ENCODE measurements at regions not wholly inside any gene's neighbourhood (a gene's known extent, or its start where the extent isn't known, plus 50 kb on each side); places are given as distances from the start of the nearest gene placed in this dataset.

- TF ChIP-seq MXD3 (CRISPR knock-in tag; IDR thresholded peaks at IDR 0.05): no peak
These were observed 274.8 kb upstream of the BTBD3 start (continued) for GRCh38 chr20:11642866-11643265.

DNA sequence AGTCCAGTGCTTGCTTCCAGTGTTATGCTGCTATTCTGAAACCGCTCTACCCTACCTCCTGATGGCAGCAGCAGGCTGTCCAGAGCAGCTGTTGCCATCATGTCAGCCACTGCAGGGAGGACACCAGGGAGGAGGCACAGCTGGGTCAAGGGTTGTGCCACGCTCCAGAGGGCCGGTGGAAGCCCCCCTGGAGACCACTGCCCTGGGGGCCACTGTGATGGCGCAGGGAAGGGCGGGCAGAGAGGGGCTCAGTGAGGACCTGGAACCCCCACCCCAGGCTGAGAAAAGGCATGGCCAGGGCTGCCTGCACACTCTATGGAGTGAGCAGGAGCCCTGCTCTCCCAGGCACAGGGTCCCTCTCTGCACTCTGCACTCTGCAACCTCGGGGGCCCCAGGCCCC lies 271.3 kb upstream of the BTBD3 start:
- no peaks in the 10 kb centered on the region for H3K36me3 ChIP-seq (replicated peaks in 1 of 2; ENCODE audit: control insufficient read depth in 1 of 2, insufficient read depth in 2 of 2, low read length in 2 of 2)
- DNase-seq (ENCODE audit: low spot score) (no peak), ATAC-seq (peak; percentile 81), FAIRE-seq (no peak)
- H3K9me3 ChIP-seq (ENCODE audit: low read length): no peaks in the 10 kb centered on the region
- H2AFZ ChIP-seq (ENCODE audit: low read length): no peak overlapping the region
- CTCF ChIA-PET (ENCODE audit: low intra/inter-chr PET ratio, low total read pairs): no interaction called here
- H4K20me1 ChIP-seq (ENCODE audit: insufficient read depth, low read length): no peaks in the 10 kb centered on the region
- no peak overlapping the region for H3K4me3 ChIP-seq (replicated peaks in 1 of 3; ENCODE audit: insufficient read depth in 1 of 3, low read depth in 2 of 3, low read length in 3 of 3)
- in situ Hi-C loops (cut with HindIII; ENCODE audit: extremely low pct_ligation_motif_present, low pct_unique_long_range_greater_than_20kb) (no loop called here), intact Hi-C loops (cut with micrococcal nuclease; ENCODE audit: unreplicated experiment) (no loop called here)
- TF ChIP-seq ZNF383 (CRISPR knock-in tag; IDR thresholded peaks at IDR 0.05; ENCODE audit: borderline replicate concordance): no peak
- no peak for TF ChIP-seq MLLT10 (CRISPR knock-in tag; IDR thresholded peaks at IDR 0.05)
- no peak for TF ChIP-seq KLF16 (CRISPR knock-in tag; IDR thresholded peaks at IDR 0.05)
- TF ChIP-seq ZNF263 (CRISPR knock-in tag; IDR thresholded peaks at IDR 0.05): 0 out of 2 replicates have a peak, but pooled peaks have one; percentile 41
- TF ChIP-seq, protein P1, sequence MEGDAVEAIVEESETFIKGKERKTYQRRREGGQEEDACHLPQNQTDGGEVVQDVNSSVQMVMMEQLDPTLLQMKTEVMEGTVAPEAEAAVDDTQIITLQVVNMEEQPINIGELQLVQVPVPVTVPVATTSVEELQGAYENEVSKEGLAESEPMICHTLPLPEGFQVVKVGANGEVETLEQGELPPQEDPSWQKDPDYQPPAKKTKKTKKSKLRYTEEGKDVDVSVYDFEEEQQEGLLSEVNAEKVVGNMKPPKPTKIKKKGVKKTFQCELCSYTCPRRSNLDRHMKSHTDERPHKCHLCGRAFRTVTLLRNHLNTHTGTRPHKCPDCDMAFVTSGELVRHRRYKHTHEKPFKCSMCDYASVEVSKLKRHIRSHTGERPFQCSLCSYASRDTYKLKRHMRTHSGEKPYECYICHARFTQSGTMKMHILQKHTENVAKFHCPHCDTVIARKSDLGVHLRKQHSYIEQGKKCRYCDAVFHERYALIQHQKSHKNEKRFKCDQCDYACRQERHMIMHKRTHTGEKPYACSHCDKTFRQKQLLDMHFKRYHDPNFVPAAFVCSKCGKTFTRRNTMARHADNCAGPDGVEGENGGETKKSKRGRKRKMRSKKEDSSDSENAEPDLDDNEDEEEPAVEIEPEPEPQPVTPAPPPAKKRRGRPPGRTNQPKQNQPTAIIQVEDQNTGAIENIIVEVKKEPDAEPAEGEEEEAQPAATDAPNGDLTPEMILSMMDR (CRISPR knock-in tag; IDR thresholded peaks at IDR 0.05): peak; percentile 50
- TF ChIP-seq ZFP62 (CRISPR knock-in tag; IDR thresholded peaks at IDR 0.05): no peak
- TF ChIP-seq STAT6 (CRISPR knock-in tag; IDR thresholded peaks at IDR 0.05; ENCODE audit: borderline replicate concordance): no peak
- TF ChIP-seq, protein P2, sequence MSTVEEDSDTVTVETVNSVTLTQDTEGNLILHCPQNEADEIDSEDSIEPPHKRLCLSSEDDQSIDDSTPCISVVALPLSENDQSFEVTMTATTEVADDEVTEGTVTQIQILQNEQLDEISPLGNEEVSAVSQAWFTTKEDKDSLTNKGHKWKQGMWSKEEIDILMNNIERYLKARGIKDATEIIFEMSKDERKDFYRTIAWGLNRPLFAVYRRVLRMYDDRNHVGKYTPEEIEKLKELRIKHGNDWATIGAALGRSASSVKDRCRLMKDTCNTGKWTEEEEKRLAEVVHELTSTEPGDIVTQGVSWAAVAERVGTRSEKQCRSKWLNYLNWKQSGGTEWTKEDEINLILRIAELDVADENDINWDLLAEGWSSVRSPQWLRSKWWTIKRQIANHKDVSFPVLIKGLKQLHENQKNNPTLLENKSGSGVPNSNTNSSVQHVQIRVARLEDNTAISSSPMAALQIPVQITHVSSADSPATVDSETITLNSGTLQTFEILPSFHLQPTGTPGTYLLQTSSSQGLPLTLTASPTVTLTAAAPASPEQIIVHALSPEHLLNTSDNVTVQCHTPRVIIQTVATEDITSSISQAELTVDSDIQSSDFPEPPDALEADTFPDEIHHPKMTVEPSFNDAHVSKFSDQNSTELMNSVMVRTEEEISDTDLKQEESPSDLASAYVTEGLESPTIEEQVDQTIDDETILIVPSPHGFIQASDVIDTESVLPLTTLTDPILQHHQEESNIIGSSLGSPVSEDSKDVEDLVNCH (CRISPR knock-in tag; IDR thresholded peaks at IDR 0.05): no peak
- TF ChIP-seq STAG1 (CRISPR knock-in tag; IDR thresholded peaks at IDR 0.05): peak; percentile 50
- TF ChIP-seq RFX5 (IDR thresholded peaks at IDR 0.05; ENCODE audit: low read depth, low read length): no peak
- no peak for TF ChIP-seq ZNF382 (CRISPR knock-in tag; IDR thresholded peaks at IDR 0.05; ENCODE audit: borderline replicate concordance)
- TF ChIP-seq, protein P3, sequence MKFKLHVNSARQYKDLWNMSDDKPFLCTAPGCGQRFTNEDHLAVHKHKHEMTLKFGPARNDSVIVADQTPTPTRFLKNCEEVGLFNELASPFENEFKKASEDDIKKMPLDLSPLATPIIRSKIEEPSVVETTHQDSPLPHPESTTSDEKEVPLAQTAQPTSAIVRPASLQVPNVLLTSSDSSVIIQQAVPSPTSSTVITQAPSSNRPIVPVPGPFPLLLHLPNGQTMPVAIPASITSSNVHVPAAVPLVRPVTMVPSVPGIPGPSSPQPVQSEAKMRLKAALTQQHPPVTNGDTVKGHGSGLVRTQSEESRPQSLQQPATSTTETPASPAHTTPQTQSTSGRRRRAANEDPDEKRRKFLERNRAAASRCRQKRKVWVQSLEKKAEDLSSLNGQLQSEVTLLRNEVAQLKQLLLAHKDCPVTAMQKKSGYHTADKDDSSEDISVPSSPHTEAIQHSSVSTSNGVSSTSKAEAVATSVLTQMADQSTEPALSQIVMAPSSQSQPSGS (CRISPR knock-in tag; IDR thresholded peaks at IDR 0.05): no peak
- no peak for TF ChIP-seq HIVEP1 (CRISPR knock-in tag; IDR thresholded peaks at IDR 0.05)
- POLR2A ChIA-PET: no interaction called here
- no TSS peak for BruUV-seq (replicated peaks)
- H3K27ac ChIP-seq (ENCODE audit: extremely low read length, insufficient read depth, low read length): no peak overlapping the region
- no peaks in the 10 kb centered on the region for H3K27me3 ChIP-seq (ENCODE audit: control insufficient read depth in 1 of 2, insufficient read depth in 2 of 2, low read length in 2 of 2)
- no peaks in the 10 kb centered on the region for H3K79me2 ChIP-seq (ENCODE audit: insufficient read depth, low read length)
- H3K4me2 ChIP-seq (ENCODE audit: low read depth, low read length): no peak overlapping the region
- 5% methylated on average over 5 of the region's 6 CpGs for WGBS (ENCODE audit: low lambda C conversion rate)
- H3K9ac ChIP-seq (ENCODE audit: insufficient read depth, low read depth, low read length): no peak overlapping the region
- no peaks in the 10 kb centered on the region for H3K4me1 ChIP-seq (ENCODE audit: insufficient read depth, low read length)
